Uterus (tissue), 2 donors: ENCODE measurements at regions not wholly inside any gene's neighbourhood (a gene's known extent, or its start where the extent isn't known, plus 50 kb on each side); places are given as distances from the start of the nearest gene placed in this dataset.

ENCODE experiments used
- POLR2A ChIP-seq, 2 donors: fragments of 450-650 bp; IDR thresholded peaks; one replicate each; pipeline ENCODE4 v1.6.1; 2016; ENCODE audit warnings: antibody characterized with exemption in 2 of 2, mild to moderate bottlenecking in 1 of 2, moderate library complexity in 1 of 2
- TF ChIP-seq, protein P1 (sequence below), 4 experiments: fragments of 200-600 bp in 2 of 4; fragments of 450-650 bp in 2 of 4; sonication (generic) in 2 of 4; IDR thresholded peaks; one replicate each; pipeline ENCODE4 v1.5.1; 2016 to 2019; ENCODE audit warnings: antibody characterized with exemption in 4 of 4, mild to moderate bottlenecking in 2 of 4, moderate library complexity in 1 of 4

DNA sequence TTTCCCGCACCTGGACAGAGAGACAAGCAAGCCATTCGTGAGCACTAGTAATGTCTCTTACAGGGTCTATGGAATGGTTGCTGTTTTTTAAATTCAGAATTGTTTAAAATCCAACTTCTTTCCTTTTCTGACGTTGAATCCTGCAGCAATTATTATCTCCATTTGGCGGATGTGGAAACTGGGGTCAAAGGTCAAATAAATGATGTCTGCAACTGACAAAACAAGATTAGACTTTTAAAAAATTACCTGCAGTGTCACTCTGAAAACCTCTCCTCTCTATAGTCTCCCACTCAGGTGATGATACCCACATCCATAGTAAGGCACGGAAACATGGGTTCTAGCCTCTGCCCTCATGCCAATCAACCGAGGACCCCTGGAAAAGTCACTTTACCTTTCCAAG lies 142.7 kb upstream of the SMIM23 start:
- TF ChIP-seq, protein P1, sequence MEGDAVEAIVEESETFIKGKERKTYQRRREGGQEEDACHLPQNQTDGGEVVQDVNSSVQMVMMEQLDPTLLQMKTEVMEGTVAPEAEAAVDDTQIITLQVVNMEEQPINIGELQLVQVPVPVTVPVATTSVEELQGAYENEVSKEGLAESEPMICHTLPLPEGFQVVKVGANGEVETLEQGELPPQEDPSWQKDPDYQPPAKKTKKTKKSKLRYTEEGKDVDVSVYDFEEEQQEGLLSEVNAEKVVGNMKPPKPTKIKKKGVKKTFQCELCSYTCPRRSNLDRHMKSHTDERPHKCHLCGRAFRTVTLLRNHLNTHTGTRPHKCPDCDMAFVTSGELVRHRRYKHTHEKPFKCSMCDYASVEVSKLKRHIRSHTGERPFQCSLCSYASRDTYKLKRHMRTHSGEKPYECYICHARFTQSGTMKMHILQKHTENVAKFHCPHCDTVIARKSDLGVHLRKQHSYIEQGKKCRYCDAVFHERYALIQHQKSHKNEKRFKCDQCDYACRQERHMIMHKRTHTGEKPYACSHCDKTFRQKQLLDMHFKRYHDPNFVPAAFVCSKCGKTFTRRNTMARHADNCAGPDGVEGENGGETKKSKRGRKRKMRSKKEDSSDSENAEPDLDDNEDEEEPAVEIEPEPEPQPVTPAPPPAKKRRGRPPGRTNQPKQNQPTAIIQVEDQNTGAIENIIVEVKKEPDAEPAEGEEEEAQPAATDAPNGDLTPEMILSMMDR (IDR thresholded peaks at IDR 0.05) = no peak
- TF ChIP-seq POLR2A (IDR thresholded peaks at IDR 0.05) = no peak
